A673 (cell line): ENCODE measurements at regions not wholly inside any gene's neighbourhood (a gene's known extent, or its start where the extent isn't known, plus 50 kb on each side); places are given as distances from the start of the nearest gene placed in this dataset.

Experiments
- BruUV-seq: library from RNA; stranded (reverse); fragments of 400-500 nt; replicated peaks from 2 replicates; lab custom pipeline; 2021; lab: Mats Ljungman, UMichigan
- CTCF ChIA-PET: fragments of 300-600 bp; sonication (Branson Sonifier 250); formaldehyde crosslinking; loops from one replicate; lab custom pipeline; 2022; ENCODE audit warnings: antibody characterized with exemption; lab: Charles Lee
- POLR2A ChIA-PET: fragments of 300-600 bp; sonication (Branson Sonifier 250); formaldehyde crosslinking; loops from one replicate; lab custom pipeline; 2022; ENCODE audit warnings: antibody characterized with exemption; ENCODE audit not compliant: low non-redundant PET; lab: Charles Lee
- DNase-seq: peaks from one replicate; pipeline ENCODE4 v3.0.0-alpha.2; 2015; ENCODE audit warnings: low spot score
- H3K27ac ChIP-seq: fragments of 200-600 bp; sonication (generic); 2 replicates; pipeline ENCODE4 v1.5.1; 2016; ENCODE audit warnings: mixed run types, low read depth, mild to moderate bottlenecking, mixed read lengths, antibody characterized with exemption, low read length; ENCODE audit not compliant: poor library complexity, severe bottlenecking
- H3K27me3 ChIP-seq: fragments of 200-600 bp; sonication (generic); replicated peaks from 2 replicates; pipeline ENCODE4 v1.6.1; 2017; ENCODE audit warnings: mixed run types, low read depth, mild to moderate bottlenecking, mixed read lengths, antibody characterized with exemption, low read length; ENCODE audit not compliant: insufficient read depth, poor library complexity
- H3K36me3 ChIP-seq: fragments of 200-600 bp; sonication (generic); 2 replicates; pipeline ENCODE4 v1.6.1; 2016; ENCODE audit warnings: mixed run types, mild to moderate bottlenecking, mixed read lengths, antibody characterized with exemption, low read length; ENCODE audit not compliant: insufficient read depth, poor library complexity, severe bottlenecking
- H3K4me1 ChIP-seq: fragments of 200-600 bp; sonication (generic); 2 replicates; pipeline ENCODE4 v1.6.1; 2017; ENCODE audit warnings: mixed run types, mild to moderate bottlenecking, mixed read lengths, antibody characterized with exemption, low read length; ENCODE audit not compliant: insufficient read depth, poor library complexity, severe bottlenecking
- H3K4me3 ChIP-seq: fragments of 200-600 bp; sonication (generic); 2 replicates; pipeline ENCODE4 v1.5.1; 2016; ENCODE audit warnings: low read depth, mixed run types, mild to moderate bottlenecking, mixed read lengths, low read length; ENCODE audit not compliant: poor library complexity, severe bottlenecking
- H3K9me3 ChIP-seq: fragments of 200-600 bp; sonication (generic); 2 replicates; pipeline ENCODE4 v1.6.1; 2016; ENCODE audit warnings: mixed run types, low read depth, mild to moderate bottlenecking, mixed read lengths, antibody characterized with exemption, low read length; ENCODE audit not compliant: poor library complexity, severe bottlenecking
- CTCF ChIP-seq: fragments of 300-800, 200-600 bp; sonication (generic); conservative IDR thresholded peaks from 2 replicates; pipeline ENCODE4 v1.5.1; 2017; ENCODE audit warnings: low read depth, mild to moderate bottlenecking, antibody characterized with exemption, low read length, moderate library complexity, mixed read lengths
- EZH2 ChIP-seq: fragments of 200-600 bp; sonication (generic); IDR thresholded peaks from 2 replicates; pipeline ENCODE4 v1.6.1; 2017; ENCODE audit warnings: borderline replicate concordance, low read depth, mild to moderate bottlenecking, mixed read lengths, antibody characterized with exemption, low read length; ENCODE audit not compliant: poor library complexity, severe bottlenecking
- intact Hi-C: fragments of 100-400 bp; cut with micrococcal nuclease; formaldehyde crosslinking; loops from one replicate; pipeline ENCODE4 v1.10.0; 2022; ENCODE audit not compliant: unreplicated experiment

DNA sequence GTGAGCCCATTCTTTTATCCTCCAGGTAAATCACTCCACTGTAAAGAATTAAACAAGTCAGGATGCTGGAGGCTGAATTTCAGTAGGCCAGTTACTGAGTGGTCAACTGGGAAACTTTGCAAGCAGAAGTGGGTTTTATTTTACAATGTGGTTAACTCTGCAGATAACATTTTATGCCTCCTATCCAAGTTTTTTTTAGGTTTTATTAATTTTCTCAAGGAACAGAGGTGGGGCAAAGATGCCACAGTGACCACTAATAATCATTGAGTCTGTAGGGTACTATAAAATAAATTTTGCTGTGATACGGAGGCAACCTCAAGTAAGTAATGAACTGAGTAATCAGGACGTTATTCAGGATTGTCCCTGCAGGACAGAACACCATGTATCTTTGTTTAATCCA, 599.9 kb downstream of the METTL15 start:
- Histone ChIP-seq H3K27me3 (no peaks in the 10 kb centered on the region), H3K4me1 (no peaks in the 10 kb centered on the region), H3K36me3 (no peaks in the 10 kb centered on the region), H3K4me3 (no peak overlapping the region), H3K27ac (no peak overlapping the region), H3K9me3 (no peaks in the 10 kb centered on the region)
- no peak for DNase-seq
- TF ChIP-seq EZH2 (no peak), CTCF (no peak)
- ChIA-PET CTCF (no interaction called here), POLR2A (no interaction called here)
- intact Hi-C loops = no loop called here
- BruUV-seq = no TSS peak

- POLR2A ChIA-PET = interaction anchor here (0.6 kb wide), 1 partner anchor 67 kb away, joined by 3 read pairs; no protein-coding TSS in a partner anchor
- H3K4me1 ChIP-seq = peaks cover 10% of the 10 kb centered on the region
- no peaks in the 10 kb centered on the region for H3K27me3 ChIP-seq
- no TSS peak for BruUV-seq
- no peak overlapping the region for H3K27ac ChIP-seq
- CTCF ChIA-PET = no interaction called here
- no peak for TF ChIP-seq EZH2
- TF ChIP-seq CTCF = no peak
- H3K36me3 ChIP-seq = no peaks in the 10 kb centered on the region
- DNase-seq = no peak
- no peak overlapping the region for H3K4me3 ChIP-seq
- intact Hi-C loops = loop anchor here (5.0 kb wide), 1 partner anchor 312 kb away; no protein-coding TSS in a partner anchor
- no peaks in the 10 kb centered on the region for H3K9me3 ChIP-seq
Observed at GRCh38 chr11:28704801-28705200, 596.6 kb downstream of the METTL15 start.

- Histone ChIP-seq H3K4me3 (no peak overlapping the region), H3K4me1 (peaks cover 10% of the 10 kb centered on the region), H3K9me3 (no peaks in the 10 kb centered on the region), H3K27ac (no peak overlapping the region), H3K36me3 (no peaks in the 10 kb centered on the region), H3K27me3 (no peaks in the 10 kb centered on the region)
- no peak for DNase-seq
- CTCF ChIA-PET = no interaction called here
- BruUV-seq = no TSS peak
- POLR2A ChIA-PET = no interaction called here
- TF ChIP-seq EZH2 (no peak), CTCF (no peak)
- intact Hi-C loops = loop anchor here (5.0 kb wide), 1 partner anchor 314 kb away; no protein-coding TSS in a partner anchor
Observed at GRCh38 chr11:28703371-28703770, 595.2 kb downstream of the METTL15 start.
